GM23338 (cell line): ENCODE measurements at regions not wholly inside any gene's neighbourhood (a gene's known extent, or its start where the extent isn't known, plus 50 kb on each side); places are given as distances from the start of the nearest gene placed in this dataset.

Experiments
- ATAC-seq: fragments of 200-7000 bp; cut with Tn5 transposase; 3 replicates; pipeline ENCODE4 v1.9.1; 2020
- DNase-seq: peaks from one replicate; pipeline ENCODE4 v3.0.0-alpha.2; 2015; ENCODE audit warnings: low spot score
- H2AFZ ChIP-seq: fragments of 200-600 bp; sonication (generic); 2 replicates; pipeline ENCODE4 v1.8.0; 2016; ENCODE audit warnings: antibody characterized with exemption, mild to moderate bottlenecking, moderate library complexity
- H3F3A ChIP-seq: fragments of 200-600 bp; sonication (generic); replicated peaks from 2 replicates; pipeline ENCODE4 v1.8.0; 2017; ENCODE audit warnings: antibody characterized with exemption, mixed run types, low read depth
- H3K27ac ChIP-seq: fragments of 200-600 bp; sonication (generic); 2 replicates; pipeline ENCODE4 v1.6.1; 2016; ENCODE audit warnings: low read depth
- H3K27me3 ChIP-seq: fragments of 200-600 bp; sonication (generic); 2 replicates; pipeline ENCODE4 v1.8.0; 2016; ENCODE audit warnings: mild to moderate bottlenecking, mixed run types, moderate library complexity; ENCODE audit not compliant: insufficient read depth
- H3K36me3 ChIP-seq: fragments of 200-600 bp; sonication (generic); 2 replicates; pipeline ENCODE4 v1.8.0; 2016; ENCODE audit warnings: mild to moderate bottlenecking; ENCODE audit not compliant: insufficient read depth
- H3K4me1 ChIP-seq: fragments of 200-600 bp; sonication (generic); 2 replicates; pipeline ENCODE4 v1.8.0; 2016; ENCODE audit warnings: mild to moderate bottlenecking, moderate library complexity; ENCODE audit not compliant: insufficient read depth
- H3K4me2 ChIP-seq: fragments of 200-600 bp; sonication (generic); 2 replicates; pipeline ENCODE4 v1.7.1; 2017; ENCODE audit warnings: mixed run types
- H3K4me3 ChIP-seq: fragments of 200-600 bp; sonication (generic); 2 replicates; pipeline ENCODE4 v1.6.1; 2016; ENCODE audit warnings: mixed run types
- H3K79me2 ChIP-seq: fragments of 200-600 bp; sonication (generic); replicated peaks from 2 replicates; pipeline ENCODE4 v1.8.0; 2017; ENCODE audit warnings: mild to moderate bottlenecking; ENCODE audit not compliant: insufficient read depth
- H3K9me2 ChIP-seq: fragments of 200-600 bp; sonication (generic); 2 replicates; pipeline ENCODE4 v1.8.0; 2017; ENCODE audit not compliant: insufficient read depth
- H4K20me1 ChIP-seq: fragments of 200-600 bp; sonication (generic); replicated peaks from 2 replicates; pipeline ENCODE4 v1.8.0; 2017; ENCODE audit warnings: mild to moderate bottlenecking; ENCODE audit not compliant: insufficient read depth
- H3K27ac Mint-ChIP-seq: 2 replicates; pipeline ENCODE4 v1.8.0; 2020; ENCODE audit warnings: inconsistent platforms, mild to moderate bottlenecking, moderate library complexity, mixed read lengths
- H3K27me3 Mint-ChIP-seq: 3 replicates; pipeline ENCODE4 v1.8.0; 2022; ENCODE audit warnings: low read depth, mild to moderate bottlenecking, moderate library complexity, mixed read lengths, inconsistent platforms; ENCODE audit not compliant: insufficient read depth, poor library complexity
- H3K36me3 Mint-ChIP-seq: 3 replicates; pipeline ENCODE4 v1.8.0; 2021; ENCODE audit warnings: low read depth, mild to moderate bottlenecking, inconsistent platforms, moderate library complexity, mixed read lengths
- H3K4me1 Mint-ChIP-seq: 3 replicates; pipeline ENCODE4 v1.8.0; 2020; ENCODE audit warnings: mild to moderate bottlenecking, inconsistent platforms, mixed read lengths
- H3K4me3 Mint-ChIP-seq: 3 replicates; pipeline ENCODE4 v1.8.0; 2021; ENCODE audit warnings: moderate library complexity, mild to moderate bottlenecking, inconsistent platforms, mixed read lengths
- H3K9me3 Mint-ChIP-seq: 3 replicates; pipeline ENCODE4 v1.8.0; 2020; ENCODE audit warnings: moderate library complexity, mild to moderate bottlenecking, inconsistent platforms, mixed read lengths
- CREB1 ChIP-seq: fragments of 250-450 bp; sonication (Bioruptor Pico); IDR thresholded peaks from 2 replicates; pipeline ENCODE4 v1.5.0; 2020; ENCODE audit warnings: low read depth, mild to moderate bottlenecking, moderate library complexity
- CTCF ChIP-seq, 2 experiments: fragments of 200-600 bp in 1 of 2; sonication (generic) in 1 of 2; conservative IDR thresholded peaks; 2 replicates each; pipeline versions ENCODE4 v1.5.1 to v1.6.1; 2016 to 2017; ENCODE audit warnings: antibody characterized with exemption in 2 of 2, low read depth in 2 of 2, mild to moderate bottlenecking in 2 of 2, moderate library complexity in 1 of 2
- ETS1 ChIP-seq: IDR thresholded peaks from 2 replicates; pipeline ENCODE4 v1.6.1; 2016; ENCODE audit warnings: antibody characterized with exemption
- EZH2 ChIP-seq: fragments of 200-600 bp; sonication (generic); IDR thresholded peaks from one replicate; pipeline ENCODE4 v1.8.0; 2017; ENCODE audit warnings: antibody characterized with exemption, mild to moderate bottlenecking, low read depth; ENCODE audit not compliant: unreplicated experiment
- EZH2phosphoT487 ChIP-seq: fragments of 200-600 bp; sonication (generic); IDR thresholded peaks from one replicate; pipeline ENCODE4 v1.8.1; 2018; ENCODE audit warnings: antibody characterized with exemption; ENCODE audit not compliant: unreplicated experiment
- JUNB ChIP-seq: IDR thresholded peaks from one replicate; pipeline ENCODE4 v1.6.1; 2016; ENCODE audit warnings: antibody characterized with exemption; ENCODE audit not compliant: unreplicated experiment
- NANOG ChIP-seq: IDR thresholded peaks from 2 replicates; pipeline ENCODE4 v1.6.1; 2016; ENCODE audit warnings: antibody characterized with exemption, borderline replicate concordance
- POLR2AphosphoS5 ChIP-seq: IDR thresholded peaks from 2 replicates; pipeline ENCODE4 v1.6.1; 2016; ENCODE audit warnings: antibody characterized with exemption, low read depth
- REST ChIP-seq: IDR thresholded peaks from one replicate; pipeline ENCODE4 v1.6.1; 2018; ENCODE audit warnings: antibody characterized with exemption; ENCODE audit not compliant: unreplicated experiment
- STAT1 ChIP-seq: IDR thresholded peaks from one replicate; pipeline ENCODE4 v1.6.1; 2016; ENCODE audit warnings: antibody characterized with exemption; ENCODE audit not compliant: unreplicated experiment
- ZNF114 ChIP-seq: fragments of 250-450 bp; sonication (Bioruptor Pico); IDR thresholded peaks from 2 replicates; pipeline ENCODE4 v1.5.0; 2020; ENCODE audit warnings: mild to moderate bottlenecking, moderate library complexity
- ZNF331 ChIP-seq: fragments of 250-450 bp; sonication (Bioruptor Pico); IDR thresholded peaks from 2 replicates; pipeline ENCODE4 v1.5.0; 2020; ENCODE audit warnings: low read depth, mild to moderate bottlenecking, moderate library complexity
- ZNF462 ChIP-seq: fragments of 250-450 bp; sonication (Bioruptor Pico); IDR thresholded peaks from 2 replicates; pipeline ENCODE4 v1.5.0; 2020; ENCODE audit warnings: mild to moderate bottlenecking, moderate library complexity

GRCh38 chrY:21295206-21295605 lies 215.9 kb upstream of the RBMY1B start:
- no peak for ATAC-seq

More at GRCh38 chrY:21295206-21295605, 215.9 kb upstream of the RBMY1B start:
- no peaks in the 10 kb centered on the region for H3K27me3 Mint-ChIP-seq
- H3K4me3 Mint-ChIP-seq = no peak overlapping the region
- H3F3A ChIP-seq = no peaks in the 10 kb centered on the region
- no peak overlapping the region for H2AFZ ChIP-seq
- H3K27ac Mint-ChIP-seq = no peak overlapping the region
- H3K79me2 ChIP-seq = no peaks in the 10 kb centered on the region
- no peak overlapping the region for H3K4me2 ChIP-seq
- H3K36me3 Mint-ChIP-seq = peaks cover 8% of the 10 kb centered on the region; the same call in 2 of the 3 replicates
- no peaks in the 10 kb centered on the region for H3K27me3 ChIP-seq
- no peaks in the 10 kb centered on the region for H3K4me1 ChIP-seq
- H3K27ac ChIP-seq = no peak overlapping the region
- no peaks in the 10 kb centered on the region for H4K20me1 ChIP-seq
- H3K4me3 ChIP-seq = no peak overlapping the region
- H3K9me2 ChIP-seq = no peaks in the 10 kb centered on the region
- H3K9me3 Mint-ChIP-seq = peaks cover 62% of the 10 kb centered on the region
- no peaks in the 10 kb centered on the region for H3K4me1 Mint-ChIP-seq
- TF ChIP-seq POLR2AphosphoS5 = no peak
- no peak for TF ChIP-seq ETS1
- TF ChIP-seq ZNF114 = no peak
- TF ChIP-seq ZNF331 (CRISPR knock-in tag) = no peak
- TF ChIP-seq NANOG = no peak
- no peak for TF ChIP-seq CREB1
- no peak for TF ChIP-seq JUNB
- TF ChIP-seq STAT1 = no peak
- TF ChIP-seq CTCF (conservative IDR thresholded peaks at IDR 0.05; ENCODE audit: low read depth in 2 of 2) = no peak
- no peak for TF ChIP-seq EZH2phosphoT487
- no peak for TF ChIP-seq EZH2
- no peak for TF ChIP-seq ZNF462
- no peak for TF ChIP-seq REST
- DNase-seq = no peak
- H3K36me3 ChIP-seq = no peaks in the 10 kb centered on the region; the same call in 1 of the 2 replicates
